Mesenchymal stem cell (in vitro differentiated cells and primary cell): ENCODE measurements at regions not wholly inside any gene's neighbourhood (a gene's known extent, or its start where the extent isn't known, plus 50 kb on each side); places are given as distances from the start of the nearest gene placed in this dataset.

Experiments
- DNase-seq: peaks from one replicate; pipeline ENCODE4 v3.0.0-alpha.2; 2013
- H2AFZ ChIP-seq: one replicate; pipeline ENCODE4 v1.6.1; 2013; ENCODE audit warnings: low read depth, mild to moderate bottlenecking, control low read depth, inconsistent platforms, low read length, moderate library complexity
- H2AK5ac ChIP-seq: 2 replicates; pipeline ENCODE4 v1.6.1; 2013; ENCODE audit warnings: low read length, moderate library complexity, mild to moderate bottlenecking, inconsistent platforms; ENCODE audit not compliant: severe bottlenecking
- H2BK120ac ChIP-seq: one replicate; pipeline ENCODE4 v1.6.1; 2013; ENCODE audit warnings: low read depth, mild to moderate bottlenecking, inconsistent platforms, low read length, moderate library complexity
- H2BK12ac ChIP-seq, 2 experiments: one replicate each; pipeline ENCODE4 v1.6.1; 2013; ENCODE audit warnings: inconsistent platforms in 2 of 2, low read length in 2 of 2, mild to moderate bottlenecking in 2 of 2, moderate library complexity in 2 of 2, control low read depth in 1 of 2
- H2BK15ac ChIP-seq: one replicate; pipeline ENCODE4 v1.6.1; 2013; ENCODE audit warnings: mild to moderate bottlenecking, low read depth, inconsistent platforms; ENCODE audit not compliant: poor library complexity, severe bottlenecking
- H2BK5ac ChIP-seq: 2 replicates; pipeline ENCODE4 v1.6.1; 2013; ENCODE audit warnings: low read depth, mild to moderate bottlenecking, low read length, control low read depth, inconsistent platforms; ENCODE audit not compliant: poor library complexity, severe bottlenecking
- H3K14ac ChIP-seq, 2 experiments: one replicate each; pipeline ENCODE4 v1.6.1; 2013; ENCODE audit warnings: inconsistent platforms in 2 of 2, low read length in 2 of 2, control low read depth in 1 of 2, mild to moderate bottlenecking in 1 of 2, moderate library complexity in 1 of 2
- H3K18ac ChIP-seq, 2 experiments: one replicate each; pipeline ENCODE4 v1.6.1; 2013; ENCODE audit warnings: inconsistent platforms in 2 of 2, low read length in 2 of 2, control low read depth in 1 of 2, low read depth in 1 of 2, mild to moderate bottlenecking in 1 of 2
- H3K23ac ChIP-seq, 2 experiments: one replicate each; pipeline ENCODE4 v1.6.1; 2013; ENCODE audit warnings: inconsistent platforms in 2 of 2, low read length in 2 of 2, mild to moderate bottlenecking in 2 of 2, moderate library complexity in 2 of 2, control low read depth in 1 of 2
- H3K27ac ChIP-seq: 2 replicates; pipeline ENCODE4 v1.5.1; 2013; ENCODE audit warnings: mild to moderate bottlenecking, moderate library complexity, low read length, control low read depth, inconsistent platforms; ENCODE audit not compliant: poor library complexity, severe bottlenecking
- H3K27me3 ChIP-seq, 2 experiments: 2 replicates each; pipeline versions ENCODE4 v1.6.1 to v1.7.0; 2013; ENCODE audit warnings: low read length in 2 of 2, mild to moderate bottlenecking in 2 of 2, moderate library complexity in 2 of 2, control low read depth in 1 of 2, inconsistent platforms in 1 of 2; ENCODE audit not compliant: control insufficient read depth in 1 of 2, insufficient read depth in 1 of 2
- H3K36me3 ChIP-seq, 2 experiments: 2 replicates each; pipeline versions ENCODE4 v1.6.1 to v1.7.0; 2013; ENCODE audit warnings: low read length in 2 of 2, control low read depth in 1 of 2, inconsistent platforms in 1 of 2, low read depth in 1 of 2, mild to moderate bottlenecking in 1 of 2; ENCODE audit not compliant: insufficient read depth in 2 of 2, control insufficient read depth in 1 of 2
- H3K4ac ChIP-seq, 2 experiments: one replicate each; pipeline ENCODE4 v1.6.1; 2013; ENCODE audit warnings: inconsistent platforms in 2 of 2, low read length in 2 of 2, mild to moderate bottlenecking in 2 of 2, moderate library complexity in 2 of 2, control low read depth in 1 of 2, low read depth in 1 of 2
- H3K4me1 ChIP-seq: 2 replicates; pipeline ENCODE4 v1.6.1; 2013; ENCODE audit warnings: low read depth, low read length, control low read depth; ENCODE audit not compliant: control insufficient read depth, insufficient read depth
- H3K4me2 ChIP-seq: 2 replicates; pipeline ENCODE4 v1.6.1; 2013; ENCODE audit warnings: low read length, mild to moderate bottlenecking, inconsistent platforms; ENCODE audit not compliant: poor library complexity, severe bottlenecking
- H3K4me3 ChIP-seq, 2 experiments: 2 replicates each; pipeline versions ENCODE4 v1.5.1 to v1.7.0; 2013; ENCODE audit warnings: low read length in 2 of 2, mild to moderate bottlenecking in 2 of 2, control low read depth in 1 of 2, low read depth in 1 of 2; ENCODE audit not compliant: insufficient read depth in 1 of 2
- H3K79me1 ChIP-seq: replicated peaks from 2 replicates; pipeline ENCODE4 v1.6.1; 2013; ENCODE audit warnings: mild to moderate bottlenecking, control low read depth, low read length, inconsistent platforms; ENCODE audit not compliant: poor library complexity, severe bottlenecking
- H3K9ac ChIP-seq: 2 replicates; pipeline ENCODE4 v1.7.0; 2013; ENCODE audit warnings: mild to moderate bottlenecking, low read length, moderate library complexity
- H3K9me3 ChIP-seq: 2 replicates; pipeline ENCODE4 v1.7.0; 2013; ENCODE audit warnings: mild to moderate bottlenecking, low read length; ENCODE audit not compliant: control insufficient read depth
- H4K8ac ChIP-seq: one replicate; pipeline ENCODE4 v1.6.1; 2013; ENCODE audit warnings: inconsistent platforms, mild to moderate bottlenecking, low read length, moderate library complexity
- H4K91ac ChIP-seq: one replicate; pipeline ENCODE4 v1.6.1; 2013; ENCODE audit warnings: mild to moderate bottlenecking, low read length, inconsistent platforms
- WGBS: methylation state at CpG from one replicate; pipeline ENCODE4 v1.1.7; 2013; ENCODE audit warnings: mixed read lengths; 5-methylcytosine and 5-hydroxymethylcytosine counted together

GRCh38 chr9:111744363-111744762 is 50.4 kb downstream of the SHOC1 start:
- Histone ChIP-seq H3K36me3 (no peaks in the 10 kb centered on the region), H3K9ac (no peak overlapping the region), H3K27me3 (no peaks in the 10 kb centered on the region), H3K4ac (no peak overlapping the region), H3K27ac (no peak overlapping the region), H2BK12ac (no peak overlapping the region), H3K18ac (no peak overlapping the region), H4K8ac (no peak overlapping the region), H2AK5ac (no peak overlapping the region), H3K23ac (no peak overlapping the region), H3K4me2 (no peak overlapping the region), H2BK15ac (no peak overlapping the region), H2AFZ (no peak overlapping the region), H2BK120ac (no peak overlapping the region), H3K4me1 (no peaks in the 10 kb centered on the region), H3K79me1 (no peaks in the 10 kb centered on the region), H3K14ac (no peak overlapping the region), H2BK5ac (no peak overlapping the region), H3K9me3 (no peaks in the 10 kb centered on the region), H3K4me3 (no peak overlapping the region), H4K91ac (no peak overlapping the region)
- DNase-seq = peak; percentile 40

- Histone ChIP-seq H2BK15ac (no peak overlapping the region), H4K91ac (no peak overlapping the region), H3K4me3 (no peak overlapping the region), H3K23ac (no peak overlapping the region), H3K14ac (no peak overlapping the region), H2BK120ac (no peak overlapping the region), H3K79me1 (no peaks in the 10 kb centered on the region), H3K18ac (no peak overlapping the region), H3K9ac (no peak overlapping the region), H2AFZ (no peak overlapping the region), H3K4me2 (no peak overlapping the region), H3K4me1 (no peaks in the 10 kb centered on the region), H2AK5ac (no peak overlapping the region), H3K27ac (no peak overlapping the region), H3K27me3 (no peaks in the 10 kb centered on the region), H2BK12ac (no peak overlapping the region), H3K4ac (no peak overlapping the region), H3K36me3 (no peaks in the 10 kb centered on the region), H3K9me3 (no peaks in the 10 kb centered on the region), H2BK5ac (no peak overlapping the region), H4K8ac (no peak overlapping the region)
- DNase-seq = peak; percentile 65
- 36% methylated on average over 3 of the region's 4 CpGs for WGBS
These were observed 51.5 kb downstream of the SHOC1 start for GRCh38 chr9:111743275-111743674.

DNA sequence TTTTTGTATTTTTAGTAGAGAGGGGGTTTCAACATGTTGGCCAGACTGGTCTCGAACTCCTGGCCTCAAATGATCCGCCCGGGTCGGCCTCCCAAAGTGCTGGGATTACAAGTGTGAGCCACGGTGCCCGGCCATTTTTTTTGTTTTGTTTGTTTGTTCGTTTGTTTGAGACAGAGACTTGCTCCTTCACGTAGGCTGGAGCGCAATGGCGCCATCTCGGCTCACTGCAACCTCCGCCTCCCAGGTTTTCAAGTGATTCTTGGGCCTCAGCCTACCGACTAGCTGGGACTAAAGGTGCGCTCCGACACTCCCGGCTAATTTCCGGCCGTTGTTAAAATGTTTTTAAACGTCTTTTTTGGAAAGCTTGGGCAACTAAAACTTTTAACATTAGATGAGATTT is 54.0 kb downstream of the SHOC1 start:
- Histone ChIP-seq H3K36me3 (no peaks in the 10 kb centered on the region), H2BK120ac (no peak overlapping the region), H2BK12ac (no peak overlapping the region), H3K23ac (no peak overlapping the region), H2AK5ac (no peak overlapping the region), H3K4ac (no peak overlapping the region), H4K8ac (no peak overlapping the region), H2BK15ac (no peak overlapping the region), H3K27ac (no peak overlapping the region), H3K14ac (no peak overlapping the region), H2BK5ac (no peak overlapping the region), H3K79me1 (no peaks in the 10 kb centered on the region), H2AFZ (no peak overlapping the region), H3K4me3 (no peak overlapping the region), H3K4me2 (no peak overlapping the region), H3K27me3 (no peaks in the 10 kb centered on the region), H3K9ac (no peak overlapping the region), H3K9me3 (no peaks in the 10 kb centered on the region), H3K4me1 (no peaks in the 10 kb centered on the region), H3K18ac (no peak overlapping the region), H4K91ac (no peak overlapping the region)
- no peak for DNase-seq
- 88% methylated on average over 16 of the region's 19 CpGs for WGBS

GRCh38 chr9:111736714-111737113 is 58.0 kb downstream of the SHOC1 start:
- H4K8ac ChIP-seq = no peak overlapping the region
- no peak overlapping the region for H3K14ac ChIP-seq
- H3K27me3 ChIP-seq = no peaks in the 10 kb centered on the region
- H3K23ac ChIP-seq = no peak overlapping the region
- no peak overlapping the region for H3K4me3 ChIP-seq
- no peak for DNase-seq
- H4K91ac ChIP-seq = no peak overlapping the region
- H2BK15ac ChIP-seq = no peak overlapping the region
- H3K4ac ChIP-seq = no peak overlapping the region
- H3K79me1 ChIP-seq = no peaks in the 10 kb centered on the region
- no peak overlapping the region for H2BK120ac ChIP-seq
- no peak overlapping the region for H3K4me2 ChIP-seq
- H2AFZ ChIP-seq = no peak overlapping the region
- no peaks in the 10 kb centered on the region for H3K4me1 ChIP-seq
- no peak overlapping the region for H2AK5ac ChIP-seq
- no peak overlapping the region for H3K9ac ChIP-seq
- H3K18ac ChIP-seq = no peak overlapping the region
- peaks cover 8% of the 10 kb centered on the region for H3K9me3 ChIP-seq
- H2BK12ac ChIP-seq = no peak overlapping the region
- H3K27ac ChIP-seq = no peak overlapping the region
- H2BK5ac ChIP-seq = no peak overlapping the region
- no peaks in the 10 kb centered on the region for H3K36me3 ChIP-seq
